WTC11 (cell line): ENCODE measurements at regions not wholly inside any gene's neighbourhood (a gene's known extent, or its start where the extent isn't known, plus 50 kb on each side); places are given as distances from the start of the nearest gene placed in this dataset.

Experiments used
- ATAC-seq: fragments of 200-7000 bp; cut with Tn5 transposase; 2 replicates; pipeline ENCODE4 v1.10.0; 2021; ENCODE audit warnings: mild to moderate bottlenecking, moderate library complexity
- CTCF ChIA-PET: fragments of 300-600 bp; sonication (Branson Sonifier 250); formaldehyde crosslinking; loops from one replicate; lab custom pipeline; 2021; ENCODE audit warnings: antibody characterized with exemption; lab: Charles Lee
- POLR2A ChIA-PET: fragments of 350-600 bp; sonication (Branson Sonifier 250); formaldehyde crosslinking; loops from one replicate; lab custom pipeline; 2021; ENCODE audit warnings: antibody characterized with exemption; lab: Charles Lee
- DNase-seq: peaks from one replicate; pipeline ENCODE4 v3.0.0; 2021; ENCODE audit warnings: low spot score
- H3K27ac Mint-ChIP-seq: 2 replicates; pipeline ENCODE4 v1.8.0; 2021; ENCODE audit warnings: mixed read lengths
- H3K27me3 Mint-ChIP-seq: 2 replicates; pipeline ENCODE4 v1.8.0; 2021; ENCODE audit warnings: low read depth, mild to moderate bottlenecking, moderate library complexity, mixed read lengths
- H3K36me3 Mint-ChIP-seq: 2 replicates; pipeline ENCODE4 v1.8.0; 2021; ENCODE audit warnings: mixed read lengths
- H3K4me1 Mint-ChIP-seq: 2 replicates; pipeline ENCODE4 v1.8.0; 2022; ENCODE audit warnings: mixed read lengths
- H3K4me3 Mint-ChIP-seq: 2 replicates; pipeline ENCODE4 v1.8.0; 2021; ENCODE audit warnings: mild to moderate bottlenecking, moderate library complexity, mixed read lengths
- H3K9me3 Mint-ChIP-seq: 2 replicates; pipeline ENCODE4 v1.8.0; 2021; ENCODE audit warnings: mixed read lengths
- AFF4 ChIP-seq: sonication (generic); formaldehyde crosslinking; IDR thresholded peaks from 2 replicates; pipeline ENCODE4 v1.8.1; 2023; ENCODE audit warnings: mild to moderate bottlenecking, missing genetic modification reagents, borderline replicate concordance
- ATF1 ChIP-seq: sonication (generic); formaldehyde crosslinking; IDR thresholded peaks from 2 replicates; pipeline ENCODE4 v1.8.1; 2023; ENCODE audit warnings: mild to moderate bottlenecking, moderate library complexity, missing genetic modification reagents
- ATF2 ChIP-seq: sonication (generic); formaldehyde crosslinking; IDR thresholded peaks from 2 replicates; pipeline ENCODE4 v1.8.1; 2022; ENCODE audit warnings: low read depth, missing genetic modification reagents, borderline replicate concordance
- CTCF ChIP-seq: fragments of 200-600 bp; IDR thresholded peaks from 2 replicates; pipeline ENCODE4 v1.8.0; 2022; ENCODE audit warnings: antibody characterized with exemption
- ESRRA ChIP-seq: sonication (generic); formaldehyde crosslinking; IDR thresholded peaks from 2 replicates; pipeline ENCODE4 v1.8.1; 2022; ENCODE audit warnings: mild to moderate bottlenecking, missing genetic modification reagents, borderline replicate concordance
- JAZF1 ChIP-seq: fragments of 250-450 bp; sonication (Bioruptor Pico); IDR thresholded peaks from 2 replicates; pipeline ENCODE4 v1.9.0; 2021; ENCODE audit warnings: moderate library complexity, mild to moderate bottlenecking, inconsistent platforms
- JUN ChIP-seq: sonication (generic); formaldehyde crosslinking; IDR thresholded peaks from 2 replicates; pipeline ENCODE4 v1.8.0; 2023; ENCODE audit warnings: mild to moderate bottlenecking, missing genetic modification reagents
- MAX ChIP-seq: sonication (generic); formaldehyde crosslinking; IDR thresholded peaks from 2 replicates; pipeline ENCODE4 v1.8.0; 2022; ENCODE audit warnings: mild to moderate bottlenecking, missing genetic modification reagents
- RORB ChIP-seq: fragments of 250-450 bp; sonication (Bioruptor Pico); IDR thresholded peaks from 2 replicates; pipeline ENCODE4 v1.9.0; 2021; ENCODE audit warnings: mild to moderate bottlenecking
- SP1 ChIP-seq: sonication (generic); formaldehyde crosslinking; conservative IDR thresholded peaks from 2 replicates; pipeline ENCODE4 v1.8.1; 2022; ENCODE audit warnings: missing genetic modification reagents
- ZNF219 ChIP-seq: sonication (generic); formaldehyde crosslinking; IDR thresholded peaks from 2 replicates; pipeline ENCODE4 v1.8.0; 2023; ENCODE audit warnings: missing genetic modification reagents, mild to moderate bottlenecking, borderline replicate concordance
- ZNF232 ChIP-seq: sonication (generic); formaldehyde crosslinking; IDR thresholded peaks from 2 replicates; pipeline ENCODE4 v1.8.0; 2022; ENCODE audit warnings: mild to moderate bottlenecking, missing genetic modification reagents
- ZNF281 ChIP-seq: sonication (generic); formaldehyde crosslinking; IDR thresholded peaks from 2 replicates; pipeline ENCODE4 v1.8.0; 2023; ENCODE audit warnings: mild to moderate bottlenecking, missing genetic modification reagents
- ZNF317 ChIP-seq: sonication (generic); formaldehyde crosslinking; IDR thresholded peaks from 2 replicates; pipeline ENCODE4 v1.8.1; 2023; ENCODE audit warnings: low read depth, mild to moderate bottlenecking, moderate library complexity, missing genetic modification reagents, borderline replicate concordance
- ZNF532 ChIP-seq: fragments of 250-450 bp; sonication (Bioruptor Pico); IDR thresholded peaks from 2 replicates; pipeline ENCODE4 v1.9.0; 2021; ENCODE audit warnings: mild to moderate bottlenecking, borderline replicate concordance
- ZNF671 ChIP-seq: fragments of 250-450 bp; sonication (Bioruptor Pico); IDR thresholded peaks from 2 replicates; pipeline ENCODE4 v1.8.0; 2021; ENCODE audit warnings: mild to moderate bottlenecking
- TF ChIP-seq, protein P1 (sequence below): sonication (generic); formaldehyde crosslinking; IDR thresholded peaks from 2 replicates; pipeline ENCODE4 v1.8.0; 2022; ENCODE audit warnings: mild to moderate bottlenecking, missing genetic modification reagents

- TF ChIP-seq ATF1 (CRISPR knock-in tag): no peak
- no peak for TF ChIP-seq JUN (CRISPR knock-in tag)
- TF ChIP-seq SP1 (CRISPR knock-in tag): no peak
- no peak for TF ChIP-seq JAZF1 (CRISPR knock-in tag)
- TF ChIP-seq, protein P1, sequence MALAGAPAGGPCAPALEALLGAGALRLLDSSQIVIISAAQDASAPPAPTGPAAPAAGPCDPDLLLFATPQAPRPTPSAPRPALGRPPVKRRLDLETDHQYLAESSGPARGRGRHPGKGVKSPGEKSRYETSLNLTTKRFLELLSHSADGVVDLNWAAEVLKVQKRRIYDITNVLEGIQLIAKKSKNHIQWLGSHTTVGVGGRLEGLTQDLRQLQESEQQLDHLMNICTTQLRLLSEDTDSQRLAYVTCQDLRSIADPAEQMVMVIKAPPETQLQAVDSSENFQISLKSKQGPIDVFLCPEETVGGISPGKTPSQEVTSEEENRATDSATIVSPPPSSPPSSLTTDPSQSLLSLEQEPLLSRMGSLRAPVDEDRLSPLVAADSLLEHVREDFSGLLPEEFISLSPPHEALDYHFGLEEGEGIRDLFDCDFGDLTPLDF (CRISPR knock-in tag): no peak
- TF ChIP-seq AFF4 (CRISPR knock-in tag): no peak
- no peak for TF ChIP-seq ZNF317
- TF ChIP-seq CTCF: no peak
- no peak for TF ChIP-seq RORB (CRISPR knock-in tag)
- no peak for TF ChIP-seq ZNF671 (CRISPR knock-in tag)
- no peak for TF ChIP-seq ESRRA (CRISPR knock-in tag)
- TF ChIP-seq ZNF232: no peak
- TF ChIP-seq MAX (CRISPR knock-in tag): no peak
Observed at GRCh38 chr9:108800632-108801099, 55.1 kb downstream of the ACTL7B start (continued).

- ChIA-PET CTCF (no interaction called here), POLR2A (no interaction called here)
- no peak overlapping the region for H3K27ac Mint-ChIP-seq
- H3K27me3 Mint-ChIP-seq: no peaks in the 10 kb centered on the region
- ATAC-seq (no peak), DNase-seq (no peak)
- no peaks in the 10 kb centered on the region for H3K36me3 Mint-ChIP-seq
- H3K4me3 Mint-ChIP-seq: no peak overlapping the region
- H3K9me3 Mint-ChIP-seq: peaks cover 30% of the 10 kb centered on the region
- no peaks in the 10 kb centered on the region for H3K4me1 Mint-ChIP-seq
- no peak for TF ChIP-seq ZNF281 (CRISPR knock-in tag)
- no peak for TF ChIP-seq ZNF532 (CRISPR knock-in tag)
- no peak for TF ChIP-seq ZNF219 (CRISPR knock-in tag)
- no peak for TF ChIP-seq ATF2 (CRISPR knock-in tag)
- no peak for TF ChIP-seq AFF4 (CRISPR knock-in tag)
Observed at GRCh38 chr9:108793573-108793972, 62.2 kb downstream of the ACTL7B start.
